AG08396 (cell line): ENCODE measurements at regions not wholly inside any gene's neighbourhood (a gene's known extent, or its start where the extent isn't known, plus 50 kb on each side); places are given as distances from the start of the nearest gene placed in this dataset.
"Not testable (repeated sequence)": the region's sequence is repeated elsewhere in the genome, so short reads cannot be mapped to it uniquely, and the experiment has no call there.

Source experiments
- DNase-seq: peaks from one replicate; pipeline ENCODE4 v3.0.0; 2012; ENCODE audit warnings: low spot score, mixed read lengths

DNA sequence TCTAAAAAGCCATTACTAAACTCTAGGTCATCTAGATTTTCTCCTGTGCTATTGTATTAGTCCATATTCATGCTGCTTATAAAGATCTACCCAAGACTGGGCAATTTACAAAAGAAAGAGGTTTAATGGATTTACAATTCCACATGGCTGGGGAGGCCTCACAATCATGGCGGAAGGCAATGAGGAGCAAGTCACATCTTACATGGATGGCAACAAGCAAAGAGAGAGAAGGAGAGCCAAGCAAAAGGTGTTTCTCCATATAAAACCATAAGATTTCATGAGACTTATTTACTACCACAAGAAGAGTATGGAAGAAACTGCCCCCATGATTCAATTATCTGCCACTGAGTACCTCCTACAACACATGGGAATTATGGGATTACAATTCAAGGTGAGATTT, 69.6 kb upstream of the CCDC6 start:
- not testable (repeated sequence) for DNase-seq

DNA sequence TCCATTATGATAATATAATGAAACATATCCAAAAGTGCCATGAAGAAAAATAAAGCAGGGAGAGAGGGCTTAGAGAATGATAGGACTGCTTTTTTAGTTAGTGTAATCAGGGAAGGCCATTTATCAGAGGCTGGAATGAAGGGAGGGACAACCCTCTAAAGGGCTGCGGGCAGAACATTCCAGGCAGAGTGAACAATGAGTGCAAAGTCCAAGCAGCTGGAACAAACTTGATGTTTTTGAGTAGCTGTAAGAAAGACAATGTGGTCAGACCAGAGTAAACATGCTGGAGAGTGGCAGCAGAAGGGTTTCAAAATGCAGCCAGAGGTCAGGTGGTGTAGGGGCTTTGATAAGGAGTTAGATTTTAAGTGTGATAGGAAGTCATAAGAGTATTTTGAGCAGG, 65.6 kb upstream of the CCDC6 start:
- peak; percentile 7 for DNase-seq

DNA sequence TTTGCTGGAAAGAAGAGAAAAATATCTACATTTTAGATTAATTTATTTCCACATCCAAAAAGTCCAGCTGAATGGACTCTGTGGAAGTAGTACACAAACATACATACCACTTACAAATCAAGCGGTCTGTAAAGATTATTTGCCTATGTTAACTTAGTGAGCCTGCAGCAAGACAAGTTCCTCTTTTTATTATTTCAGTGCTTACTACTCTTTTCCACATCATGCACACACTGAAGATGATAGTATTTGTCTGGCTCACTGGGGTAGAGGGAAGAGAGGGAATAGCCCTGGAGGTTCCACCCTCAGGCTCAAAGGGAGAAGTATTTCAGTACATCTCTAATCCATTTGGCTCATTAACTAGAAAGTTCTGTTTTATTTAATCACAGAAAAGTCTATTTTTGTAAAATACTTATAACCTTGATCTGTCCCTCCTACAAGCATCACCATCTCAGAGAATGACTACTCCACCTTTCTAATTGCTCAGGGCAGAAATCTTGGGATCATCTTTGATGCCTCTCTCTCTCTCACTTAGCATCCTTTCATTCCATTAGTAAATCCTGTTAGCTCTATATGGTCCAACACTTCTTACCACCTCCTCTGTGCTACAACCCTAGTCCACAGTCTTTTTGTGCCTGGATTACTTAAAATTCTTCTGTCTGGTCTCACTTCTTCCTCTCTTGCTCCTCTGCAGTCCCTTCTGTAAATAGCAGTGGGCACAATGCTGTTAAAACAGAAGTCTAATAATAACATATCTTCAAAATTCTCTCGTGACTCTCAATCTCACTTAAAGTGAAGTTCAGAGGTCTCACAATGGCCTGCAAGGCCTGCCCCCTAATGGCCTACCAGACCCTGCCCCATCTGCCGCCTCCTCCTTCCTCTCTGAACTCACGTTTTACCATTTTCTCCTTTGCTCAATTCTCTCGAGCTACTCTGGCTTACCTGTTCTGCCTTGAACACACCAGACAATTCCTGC, 64.3 kb upstream of the CCDC6 start:
- no peak for DNase-seq

DNA sequence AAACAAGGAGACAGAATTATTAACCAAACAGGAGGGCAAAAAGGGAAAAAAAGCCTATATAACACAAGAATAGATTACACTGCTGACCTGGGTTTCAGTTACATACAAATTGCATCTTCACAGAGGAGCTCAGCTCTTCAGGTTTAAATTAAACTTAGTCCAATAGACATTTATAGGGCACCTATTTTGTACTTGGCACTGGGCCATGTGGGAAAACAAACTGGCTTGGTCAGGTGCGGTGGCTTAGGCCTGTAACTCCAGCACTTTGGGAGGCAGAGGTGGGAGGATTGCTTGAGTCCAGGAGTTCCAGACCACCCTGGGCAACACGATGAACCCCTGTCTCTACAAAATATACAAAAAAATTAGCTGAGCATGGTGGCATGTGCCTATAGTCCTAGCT, 62.3 kb upstream of the CCDC6 start:
- no peak for DNase-seq

DNA sequence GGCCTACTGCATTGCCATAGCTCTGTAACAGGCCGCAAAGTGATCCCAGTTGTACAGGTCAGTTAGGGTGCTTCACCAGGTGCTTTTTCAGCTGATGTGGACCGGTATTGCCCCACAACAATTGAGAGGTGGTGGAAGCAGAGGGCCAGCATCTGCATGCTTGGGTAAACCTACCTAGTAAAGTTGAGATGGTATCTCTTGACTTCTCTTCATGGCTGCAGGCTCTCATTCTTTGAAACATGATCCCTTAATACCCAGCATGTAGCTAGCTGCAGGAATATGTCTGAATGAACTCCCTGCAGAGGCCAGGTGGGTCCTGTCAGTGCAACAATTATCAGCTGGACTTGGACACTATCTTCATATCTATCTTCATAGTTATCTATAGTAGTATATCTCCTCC, 60.7 kb upstream of the CCDC6 start:
- DNase-seq, result no peak

DNA sequence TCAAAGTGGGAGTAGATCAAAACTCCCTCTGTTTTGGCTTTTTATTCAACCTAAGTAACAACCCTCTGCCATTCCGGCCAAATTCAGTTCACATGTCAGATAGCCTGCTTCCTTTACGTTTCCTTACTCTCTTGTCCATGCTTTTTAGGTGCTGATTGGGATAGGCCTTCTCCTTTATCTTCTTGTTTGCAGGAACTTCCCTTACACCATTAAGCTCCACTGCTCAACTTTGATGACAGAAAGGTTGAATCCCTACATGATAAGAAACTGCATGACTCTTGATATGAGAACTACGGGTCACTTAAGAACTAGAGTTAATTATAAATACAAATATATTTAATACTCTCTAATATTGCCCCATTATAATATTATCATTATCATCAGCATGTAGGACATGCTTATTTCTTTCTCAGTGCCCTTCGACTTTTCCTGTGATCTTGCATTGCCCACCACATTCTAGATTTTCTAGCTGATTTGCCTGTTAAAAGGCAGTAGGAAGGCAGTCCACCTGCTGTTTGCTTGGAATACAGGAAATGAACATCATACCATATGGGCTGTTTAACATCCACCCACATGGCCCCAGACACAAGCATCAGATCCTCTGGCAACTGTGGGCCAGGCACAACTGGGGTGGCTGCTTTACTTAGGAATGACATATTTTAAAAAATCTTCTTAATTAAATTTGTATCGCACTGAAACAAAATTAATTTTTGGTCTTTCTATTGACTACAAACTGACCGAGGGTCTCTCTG, 59.7 kb upstream of the CCDC6 start:
- DNase-seq, result no peak

DNA sequence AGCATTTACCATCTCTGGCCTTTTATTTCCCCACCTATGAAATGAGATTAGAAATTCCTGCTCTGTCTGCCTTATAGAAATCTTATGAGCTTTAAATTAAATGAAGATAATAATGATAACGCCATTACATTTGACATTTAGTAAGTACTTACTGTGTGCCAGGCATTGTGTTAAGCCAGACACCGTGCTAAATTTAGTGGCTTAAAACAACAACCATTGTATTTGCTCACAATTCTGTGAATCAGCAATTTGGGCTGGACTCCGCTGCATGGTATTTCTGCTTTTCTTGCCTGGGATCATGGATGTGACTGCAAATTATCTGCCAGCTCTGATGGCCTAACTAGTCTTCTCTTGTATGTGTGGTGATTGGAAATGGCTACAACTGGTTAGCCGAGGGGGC, 56.4 kb upstream of the CCDC6 start:
- no peak for DNase-seq

DNA sequence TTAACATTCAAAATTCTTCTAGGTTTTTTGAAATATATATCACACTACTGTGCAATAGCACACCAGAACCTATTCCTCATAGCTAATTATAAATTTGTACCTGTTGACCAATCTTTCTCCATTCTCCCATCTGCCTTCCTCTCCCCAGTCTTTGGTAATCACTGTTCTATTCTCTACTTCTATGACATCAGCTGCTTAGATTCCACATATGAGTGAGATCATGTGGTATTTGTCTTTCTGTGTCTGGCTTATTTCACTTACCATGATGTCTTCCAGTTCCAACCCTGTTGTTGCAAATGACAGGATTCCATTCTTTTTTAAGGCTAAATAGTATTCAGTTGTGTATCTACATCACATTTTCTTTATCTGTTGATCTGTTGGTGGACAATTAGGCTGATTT, 54.4 kb upstream of the CCDC6 start:
- no peak for DNase-seq

DNA sequence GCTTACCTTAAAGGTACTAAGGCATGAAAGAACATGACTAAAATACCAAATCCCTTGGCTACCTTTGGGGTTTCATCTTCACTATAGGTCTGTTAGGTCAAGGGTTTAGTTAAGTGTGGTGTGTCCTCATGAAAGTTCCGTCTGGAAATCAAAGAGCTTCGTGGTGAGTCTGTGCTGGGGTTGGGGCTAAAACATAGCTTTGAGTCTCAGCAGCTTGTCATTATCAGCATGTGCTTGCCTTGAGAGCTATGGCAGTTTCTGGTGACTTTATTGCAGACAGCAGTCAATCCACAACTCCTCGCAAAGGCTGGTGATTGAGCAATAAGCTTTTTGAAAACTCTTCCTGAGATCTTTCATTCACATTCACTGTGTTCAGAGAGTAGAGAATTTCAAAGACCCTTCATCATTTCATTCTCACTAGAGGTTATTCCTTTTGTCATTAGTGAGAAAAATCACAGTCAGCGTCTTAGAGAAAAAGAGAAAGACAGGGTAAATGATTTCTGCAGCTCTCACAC, 53.2 kb upstream of the CCDC6 start:
- no peak for DNase-seq

DNA sequence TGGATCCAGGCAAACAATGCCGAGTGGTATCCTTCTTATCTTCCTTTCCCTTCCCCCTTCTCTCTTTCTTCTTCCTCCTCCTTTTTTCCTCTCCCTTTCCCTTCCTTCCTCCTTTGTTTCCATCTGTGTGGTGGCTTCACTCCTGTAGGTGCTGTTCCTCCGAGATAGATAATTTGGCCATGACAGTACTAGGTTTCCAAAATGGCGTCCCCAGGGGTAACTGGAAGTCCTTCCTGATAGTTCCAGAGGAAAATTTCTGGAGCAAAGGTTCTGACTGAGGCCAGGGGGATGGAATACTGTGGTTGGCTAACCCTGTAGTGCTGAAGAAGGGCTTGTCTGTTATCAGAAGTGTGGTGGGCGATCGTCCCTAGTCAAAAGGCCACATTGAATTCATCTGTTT, 52.5 kb upstream of the CCDC6 start:
- no peak for DNase-seq

DNA sequence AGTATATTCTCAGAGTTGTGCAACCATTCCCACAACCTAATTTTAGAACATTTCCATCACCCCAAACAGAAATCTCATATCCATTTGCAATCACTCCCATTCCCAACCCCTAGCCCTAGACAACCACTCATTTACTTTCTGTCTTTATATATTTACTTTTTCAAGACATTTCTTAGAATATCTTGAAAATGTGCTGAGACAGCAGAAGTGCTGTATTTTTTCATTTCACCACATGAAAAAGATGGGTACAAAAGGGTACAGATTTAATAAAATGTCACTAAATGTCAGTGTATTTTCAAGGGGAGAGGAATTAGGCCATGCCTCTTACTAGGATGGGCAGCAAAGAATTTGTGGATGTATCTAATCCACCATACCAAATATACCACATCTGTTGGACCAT, 51.6 kb upstream of the CCDC6 start:
- DNase-seq, result no peak
